Fibroblast of lung (primary cell): ENCODE measurements at regions not wholly inside any gene's neighbourhood (a gene's known extent, or its start where the extent isn't known, plus 50 kb on each side); places are given as distances from the start of the nearest gene placed in this dataset.

Experiments used
- DNase-seq, 2 donors: peaks; one replicate each; pipeline versions ENCODE4 v3.0.0 to v3.0.0-alpha.2; 2010; ENCODE audit warnings: low read depth in 2 of 2
- H2AFZ ChIP-seq: 2 replicates; pipeline ENCODE4 v1.5.1; 2012; ENCODE audit warnings: low read length, control low read depth, inconsistent platforms
- H3K27ac ChIP-seq: 2 replicates; pipeline ENCODE4 v1.5.1; 2011; ENCODE audit warnings: low read length, control low read depth; ENCODE audit not compliant: insufficient read depth
- H3K27me3 ChIP-seq: 2 replicates; pipeline ENCODE4 v1.5.1; 2011; ENCODE audit warnings: mild to moderate bottlenecking, low read length; ENCODE audit not compliant: control insufficient read depth, insufficient read depth
- H3K36me3 ChIP-seq: 2 replicates; pipeline ENCODE4 v1.5.1; 2011; ENCODE audit warnings: low read length; ENCODE audit not compliant: control insufficient read depth, insufficient read depth
- H3K4me1 ChIP-seq: 2 replicates; pipeline ENCODE4 v1.5.1; 2011; ENCODE audit warnings: low read length; ENCODE audit not compliant: control insufficient read depth, insufficient read depth; ENCODE audit errors: extremely low read depth
- H3K4me2 ChIP-seq: 2 replicates; pipeline ENCODE4 v1.5.1; 2011; ENCODE audit warnings: low read length, control low read depth; ENCODE audit not compliant: insufficient read depth; ENCODE audit errors: extremely low read depth
- H3K4me3 ChIP-seq, 4 experiments: fragments of 200-600 bp in 1 of 4; sonication (generic) in 1 of 4; replicated peaks in 1 of 4; 2 replicates each; pipeline ENCODE4 v1.5.1; 2011 to 2016; ENCODE audit warnings: low read length in 4 of 4, low read depth in 3 of 4, mild to moderate bottlenecking in 3 of 4, control low read depth in 2 of 4, inconsistent platforms in 1 of 4, mixed read lengths in 1 of 4; ENCODE audit not compliant: insufficient read depth in 1 of 4; ENCODE audit errors: control extremely low read depth in 1 of 4
- H3K79me2 ChIP-seq: 2 replicates; pipeline ENCODE4 v1.5.1; 2012; ENCODE audit warnings: mild to moderate bottlenecking, low read length, inconsistent platforms; ENCODE audit not compliant: control insufficient read depth, insufficient read depth
- H3K9ac ChIP-seq: 2 replicates; pipeline ENCODE4 v1.5.1; 2011; ENCODE audit warnings: mild to moderate bottlenecking, low read length, control low read depth; ENCODE audit not compliant: insufficient read depth
- H3K9me3 ChIP-seq: 2 replicates; pipeline ENCODE4 v1.5.1; 2012; ENCODE audit warnings: low read depth, low read length; ENCODE audit not compliant: control insufficient read depth, insufficient read depth
- H4K20me1 ChIP-seq: 2 replicates; pipeline ENCODE4 v1.5.1; 2011; ENCODE audit warnings: low read length; ENCODE audit not compliant: control insufficient read depth, insufficient read depth; ENCODE audit errors: extremely low read depth
- EZH2 ChIP-seq: IDR thresholded peaks from 2 replicates; pipeline ENCODE4 v1.5.1; 2012; ENCODE audit warnings: low read length, control low read depth, mild to moderate bottlenecking; ENCODE audit errors: missing control alignments
- TF ChIP-seq, protein P1 (sequence below), 2 donors: IDR thresholded peaks in 1 of 2; conservative IDR thresholded peaks in 1 of 2; 1 replicate in 1 of 2; 2 replicates in 1 of 2; pipeline ENCODE4 v1.5.1; 2011 to 2012; ENCODE audit warnings: low read length in 2 of 2, control low read depth in 1 of 2, inconsistent platforms in 1 of 2, low read depth in 1 of 2, mild to moderate bottlenecking in 1 of 2

DNA sequence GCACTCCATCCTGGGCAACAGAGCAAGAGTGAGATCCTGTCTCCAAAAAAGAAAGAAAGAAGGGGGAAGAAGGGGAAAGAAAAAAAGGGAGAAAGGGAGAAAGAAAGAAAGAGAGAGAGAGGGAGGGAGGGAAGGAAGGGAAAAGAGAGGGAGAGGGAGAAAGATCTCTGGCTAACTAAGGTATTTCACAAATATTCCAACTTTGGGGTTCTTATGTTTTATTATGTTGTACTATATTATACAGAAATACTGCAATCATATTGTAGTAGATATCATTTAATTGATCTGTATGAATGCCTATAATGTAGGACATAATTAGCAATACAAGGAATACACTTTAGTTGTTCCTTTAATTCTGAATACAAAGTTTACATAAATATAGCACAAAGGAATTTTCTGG is 70.1 kb upstream of the STAM2 start:
- H3K4me3 ChIP-seq: no peak overlapping the region
- no peak overlapping the region for H3K27ac ChIP-seq
- no peak for DNase-seq
- no peaks in the 10 kb centered on the region for H3K27me3 ChIP-seq
- H3K4me1 ChIP-seq: no peaks in the 10 kb centered on the region
- H3K4me2 ChIP-seq: no peak overlapping the region
- no peaks in the 10 kb centered on the region for H4K20me1 ChIP-seq
- H3K9me3 ChIP-seq: no peaks in the 10 kb centered on the region
- H3K9ac ChIP-seq: no peak overlapping the region
- H3K79me2 ChIP-seq: no peaks in the 10 kb centered on the region
- TF ChIP-seq, protein P1, sequence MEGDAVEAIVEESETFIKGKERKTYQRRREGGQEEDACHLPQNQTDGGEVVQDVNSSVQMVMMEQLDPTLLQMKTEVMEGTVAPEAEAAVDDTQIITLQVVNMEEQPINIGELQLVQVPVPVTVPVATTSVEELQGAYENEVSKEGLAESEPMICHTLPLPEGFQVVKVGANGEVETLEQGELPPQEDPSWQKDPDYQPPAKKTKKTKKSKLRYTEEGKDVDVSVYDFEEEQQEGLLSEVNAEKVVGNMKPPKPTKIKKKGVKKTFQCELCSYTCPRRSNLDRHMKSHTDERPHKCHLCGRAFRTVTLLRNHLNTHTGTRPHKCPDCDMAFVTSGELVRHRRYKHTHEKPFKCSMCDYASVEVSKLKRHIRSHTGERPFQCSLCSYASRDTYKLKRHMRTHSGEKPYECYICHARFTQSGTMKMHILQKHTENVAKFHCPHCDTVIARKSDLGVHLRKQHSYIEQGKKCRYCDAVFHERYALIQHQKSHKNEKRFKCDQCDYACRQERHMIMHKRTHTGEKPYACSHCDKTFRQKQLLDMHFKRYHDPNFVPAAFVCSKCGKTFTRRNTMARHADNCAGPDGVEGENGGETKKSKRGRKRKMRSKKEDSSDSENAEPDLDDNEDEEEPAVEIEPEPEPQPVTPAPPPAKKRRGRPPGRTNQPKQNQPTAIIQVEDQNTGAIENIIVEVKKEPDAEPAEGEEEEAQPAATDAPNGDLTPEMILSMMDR (conservative IDR thresholded peaks at IDR 0.05 in 1 of 2, IDR thresholded peaks at IDR 0.05 in 1 of 2; ENCODE audit: low read depth in 1 of 2, low read length in 2 of 2): no peak
- no peak for TF ChIP-seq EZH2
- no peak overlapping the region for H2AFZ ChIP-seq
- H3K36me3 ChIP-seq: no peaks in the 10 kb centered on the region

DNA sequence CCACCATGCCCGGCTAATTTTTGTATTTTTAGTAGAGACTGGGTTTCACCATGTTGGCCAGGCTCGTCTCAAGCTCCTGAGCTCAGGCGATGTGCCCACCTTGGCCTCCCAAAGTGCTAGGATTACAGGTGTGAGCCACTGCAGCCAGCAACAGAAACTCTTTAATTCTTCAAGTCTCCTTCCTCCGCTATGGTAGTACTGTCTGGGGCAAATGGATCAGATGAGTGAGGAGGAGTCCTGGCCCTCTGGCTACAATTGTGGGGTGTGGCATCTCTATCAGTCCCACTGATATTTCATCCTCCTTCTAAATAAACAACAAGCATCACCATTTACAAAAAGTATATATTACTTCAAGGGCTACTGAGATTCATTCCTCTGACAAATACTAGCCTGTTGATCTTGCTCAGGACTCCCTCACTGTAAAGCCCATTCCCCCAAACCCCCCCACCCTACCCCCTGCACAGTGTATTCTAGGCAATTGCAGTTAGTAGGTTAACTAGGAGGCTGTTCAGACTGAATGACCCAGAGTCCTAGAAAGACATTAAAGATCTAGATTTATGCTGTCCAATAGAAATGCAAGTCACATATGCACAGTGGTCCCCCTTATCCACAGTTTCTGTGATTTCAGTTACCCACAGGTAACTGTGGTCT is 71.2 kb upstream of the STAM2 start:
- H3K9me3 ChIP-seq: no peaks in the 10 kb centered on the region
- H3K79me2 ChIP-seq: no peaks in the 10 kb centered on the region
- no peaks in the 10 kb centered on the region for H3K36me3 ChIP-seq
- H3K4me1 ChIP-seq: no peaks in the 10 kb centered on the region
- H4K20me1 ChIP-seq: no peaks in the 10 kb centered on the region
- no peak for DNase-seq
- no peaks in the 10 kb centered on the region for H3K27me3 ChIP-seq
- TF ChIP-seq, protein P1 (conservative IDR thresholded peaks at IDR 0.05 in 1 of 2, IDR thresholded peaks at IDR 0.05 in 1 of 2; ENCODE audit: low read depth in 1 of 2, low read length in 2 of 2): no peak
- no peak for TF ChIP-seq EZH2
- no peak overlapping the region for H3K27ac ChIP-seq
- no peak overlapping the region for H3K4me3 ChIP-seq
- no peak overlapping the region for H3K4me2 ChIP-seq
- no peak overlapping the region for H2AFZ ChIP-seq
- no peak overlapping the region for H3K9ac ChIP-seq

DNA sequence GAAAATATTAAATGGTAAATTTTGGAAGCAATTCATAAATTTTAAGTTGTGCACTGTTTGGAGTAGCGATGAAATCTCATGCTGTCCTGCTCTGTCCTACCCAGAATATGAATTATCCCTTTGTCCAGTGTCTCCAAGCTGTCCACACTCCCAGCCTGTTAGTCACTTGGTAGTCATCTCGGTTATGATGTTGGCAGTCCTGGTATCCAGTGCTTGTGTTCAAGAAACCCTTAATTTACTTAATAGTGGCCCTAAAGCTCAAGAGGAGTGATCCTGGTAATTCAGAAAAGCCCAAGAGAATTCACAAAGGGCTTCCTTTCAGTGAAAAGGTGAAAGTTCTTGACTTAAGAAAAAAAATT is 71.8 kb upstream of the STAM2 start:
- DNase-seq: peak in 1 of 2 donors; percentile 69
- no peaks in the 10 kb centered on the region for H3K36me3 ChIP-seq
- no peak overlapping the region for H3K4me3 ChIP-seq
- TF ChIP-seq, protein P1 (conservative IDR thresholded peaks at IDR 0.05 in 1 of 2, IDR thresholded peaks at IDR 0.05 in 1 of 2; ENCODE audit: low read depth in 1 of 2, low read length in 2 of 2): no peak
- TF ChIP-seq EZH2: no peak
- no peaks in the 10 kb centered on the region for H3K27me3 ChIP-seq
- H4K20me1 ChIP-seq: no peaks in the 10 kb centered on the region
- H2AFZ ChIP-seq: no peak overlapping the region
- H3K27ac ChIP-seq: no peak overlapping the region
- no peaks in the 10 kb centered on the region for H3K4me1 ChIP-seq
- no peak overlapping the region for H3K4me2 ChIP-seq
- H3K9ac ChIP-seq: no peak overlapping the region
- no peaks in the 10 kb centered on the region for H3K9me3 ChIP-seq
- H3K79me2 ChIP-seq: no peaks in the 10 kb centered on the region
